ENCODE measurements at regions not wholly inside any gene's neighbourhood (a gene's known extent, or its start where the extent isn't known, plus 50 kb on each side); places are given as distances from the start of the nearest gene placed in this dataset.

GRCh38 chr14:97224016-97224415, 426.8 kb downstream of the VRK1 start:
- TF ChIP-seq POLR2AphosphoS5 (IDR thresholded peaks at IDR 0.05; ENCODE audit: low read depth) (no peak), CTCF (IDR thresholded peaks at IDR 0.05; ENCODE audit: insufficient read depth, low read length) (no peak)
